Right atrium auricular region (tissue), 2 donors: ENCODE measurements at regions not wholly inside any gene's neighbourhood (a gene's known extent, or its start where the extent isn't known, plus 50 kb on each side); places are given as distances from the start of the nearest gene placed in this dataset.

ENCODE experiments used
- DNase-seq: peaks from one replicate; pipeline ENCODE4 v3.0.0-alpha.2; 2019; ENCODE audit warnings: low spot score
- H3K27ac ChIP-seq, 2 donors: fragments of 200-600 bp; sonication (generic); 1 replicate in 1 of 2; 2 replicates in 1 of 2; pipeline ENCODE4 v1.5.1; 2016 to 2019
- H3K27me3 ChIP-seq, 2 donors: fragments of 200-600 bp; sonication (generic); one replicate each; pipeline versions ENCODE4 v1.5.1 to v1.6.0; 2017 to 2019
- H3K36me3 ChIP-seq: fragments of 200-600 bp; sonication (generic); one replicate; pipeline ENCODE4 v1.5.1; 2016
- H3K4me1 ChIP-seq, 2 donors: fragments of 200-600 bp; sonication (generic); one replicate each; pipeline versions ENCODE4 v1.5.1 to v1.6.0; 2017 to 2019
- H3K4me3 ChIP-seq, 2 donors: fragments of 200-600 bp; sonication (generic); 1 replicate in 1 of 2; 2 replicates in 1 of 2; pipeline ENCODE4 v1.5.1; 2017 to 2019; ENCODE audit warnings: mild to moderate bottlenecking in 1 of 2, moderate library complexity in 1 of 2
- H3K9me3 ChIP-seq, 2 donors: fragments of 200-600 bp; sonication (generic); one replicate each; pipeline ENCODE4 v1.5.1; 2019
- TF ChIP-seq, protein P1 (sequence below), 2 donors: fragments of 200-600 bp; sonication (generic); IDR thresholded peaks; one replicate each; pipeline ENCODE4 v1.5.1; 2019; ENCODE audit warnings: antibody characterized with exemption in 2 of 2

DNA sequence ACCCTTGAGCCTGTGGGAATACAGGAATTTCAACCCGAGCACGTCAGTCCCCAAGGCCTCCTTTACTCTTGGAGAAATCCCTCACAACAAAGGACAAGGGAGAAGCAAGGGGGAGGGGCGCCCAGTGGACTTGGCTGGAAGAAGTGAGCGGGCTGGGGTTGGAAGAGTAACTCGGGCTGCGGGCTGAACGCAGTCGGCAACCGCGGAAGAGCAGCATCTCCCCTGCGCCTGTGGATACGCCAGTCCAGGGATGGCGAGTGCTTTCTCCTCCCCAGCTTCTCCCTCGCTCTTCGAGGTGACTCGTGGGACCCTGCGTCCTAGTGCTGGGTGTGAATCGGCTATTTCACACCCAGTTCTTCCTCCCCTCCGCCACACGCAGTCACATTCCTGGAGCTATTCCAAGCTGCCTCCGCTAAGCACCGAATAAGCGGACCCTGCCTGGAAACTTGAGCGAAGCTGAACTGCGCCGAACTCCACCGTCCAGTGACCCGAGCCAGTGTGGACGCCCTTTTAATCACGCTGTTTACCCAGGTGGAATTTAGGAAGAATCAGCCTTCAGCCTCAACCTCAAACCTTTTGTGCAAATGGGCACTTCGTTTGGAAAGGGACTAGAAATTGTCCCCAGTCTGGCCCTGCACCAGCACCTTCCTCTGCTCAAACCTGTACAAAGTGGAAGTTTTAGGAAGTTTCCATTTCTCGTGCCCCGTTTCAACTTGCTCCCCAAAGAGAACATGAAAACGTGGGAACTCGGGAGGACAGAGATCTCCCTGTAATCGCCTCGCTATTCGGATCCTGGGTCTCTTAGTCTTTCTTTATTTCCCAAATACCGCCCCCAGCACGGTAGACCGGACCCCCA is 64.3 kb upstream of the WDR17 start:
- no peak overlapping the region for H3K27ac ChIP-seq
- DNase-seq: no peak
- H3K27me3 ChIP-seq: peaks cover 0 to 3% of the 10 kb centered on the region in 2 donors

DNA sequence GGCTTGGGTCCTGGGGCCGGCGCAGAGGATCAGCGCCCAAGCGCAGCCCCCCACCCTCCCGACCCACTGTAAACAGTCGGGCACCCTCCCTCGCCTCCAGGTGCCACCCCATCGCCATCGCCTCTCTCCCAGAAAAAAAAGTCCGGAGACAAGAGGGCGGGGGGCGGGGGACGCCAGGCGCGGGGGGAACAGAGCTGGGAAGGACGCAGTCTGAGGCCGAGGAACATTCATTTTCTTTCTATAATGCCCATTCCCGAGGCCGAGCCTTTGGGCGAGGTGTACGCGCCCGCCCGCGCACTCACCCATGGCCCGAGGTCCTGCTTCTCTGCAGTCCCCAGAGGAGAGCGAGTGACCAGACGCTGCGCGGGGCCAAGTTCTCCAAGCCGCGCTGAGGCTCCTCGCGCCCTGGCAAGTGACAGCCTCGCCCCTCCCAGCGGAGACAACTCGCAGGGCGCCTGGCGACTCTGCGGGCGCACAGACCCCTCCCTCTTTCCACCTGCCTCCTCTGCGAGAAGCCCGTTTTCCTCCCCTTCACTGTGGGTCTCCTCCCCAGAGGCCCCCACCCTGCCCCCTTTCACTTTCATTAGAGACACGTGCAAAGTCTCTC is 63.5 kb upstream of the WDR17 start:
- no peak overlapping the region for H3K27ac ChIP-seq

More for the DNA sequence above, 64.3 kb upstream of the WDR17 start:
- Histone ChIP-seq H3K9me3 (no peaks in the 10 kb centered on the region), H3K36me3 (no peaks in the 10 kb centered on the region), H3K4me3 (peak overlapping the region; percentile 14 to 49), H3K4me1 (peaks cover 0 to 17% of the 10 kb centered on the region in 2 donors)
- TF ChIP-seq, protein P1, sequence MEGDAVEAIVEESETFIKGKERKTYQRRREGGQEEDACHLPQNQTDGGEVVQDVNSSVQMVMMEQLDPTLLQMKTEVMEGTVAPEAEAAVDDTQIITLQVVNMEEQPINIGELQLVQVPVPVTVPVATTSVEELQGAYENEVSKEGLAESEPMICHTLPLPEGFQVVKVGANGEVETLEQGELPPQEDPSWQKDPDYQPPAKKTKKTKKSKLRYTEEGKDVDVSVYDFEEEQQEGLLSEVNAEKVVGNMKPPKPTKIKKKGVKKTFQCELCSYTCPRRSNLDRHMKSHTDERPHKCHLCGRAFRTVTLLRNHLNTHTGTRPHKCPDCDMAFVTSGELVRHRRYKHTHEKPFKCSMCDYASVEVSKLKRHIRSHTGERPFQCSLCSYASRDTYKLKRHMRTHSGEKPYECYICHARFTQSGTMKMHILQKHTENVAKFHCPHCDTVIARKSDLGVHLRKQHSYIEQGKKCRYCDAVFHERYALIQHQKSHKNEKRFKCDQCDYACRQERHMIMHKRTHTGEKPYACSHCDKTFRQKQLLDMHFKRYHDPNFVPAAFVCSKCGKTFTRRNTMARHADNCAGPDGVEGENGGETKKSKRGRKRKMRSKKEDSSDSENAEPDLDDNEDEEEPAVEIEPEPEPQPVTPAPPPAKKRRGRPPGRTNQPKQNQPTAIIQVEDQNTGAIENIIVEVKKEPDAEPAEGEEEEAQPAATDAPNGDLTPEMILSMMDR (IDR thresholded peaks at IDR 0.05): no peak

DNA sequence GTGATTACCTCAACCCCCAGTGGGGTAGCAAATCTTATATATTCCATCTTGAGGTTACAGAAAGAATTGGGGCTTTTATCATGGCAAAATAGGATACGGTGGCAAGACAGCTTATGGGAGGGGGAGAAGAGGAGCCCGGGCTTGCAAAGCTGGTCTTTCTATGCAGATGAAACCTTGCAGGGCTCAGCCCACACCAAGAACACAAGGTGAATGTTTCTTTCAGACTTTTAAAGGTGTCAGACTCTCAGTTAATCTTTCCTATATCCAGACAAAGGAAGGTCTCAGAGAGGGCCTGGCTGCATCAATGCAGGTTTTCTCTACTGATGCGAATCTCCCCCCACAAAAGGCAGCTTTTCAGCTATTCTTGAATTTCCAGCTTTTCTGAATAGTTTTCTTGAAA is 59.9 kb upstream of the WDR17 start:
- Histone ChIP-seq H3K9me3 (no peaks in the 10 kb centered on the region), H3K4me3 (no peak overlapping the region), H3K27me3 (peaks cover 0 to 3% of the 10 kb centered on the region in 2 donors), H3K27ac (no peak overlapping the region), H3K36me3 (no peaks in the 10 kb centered on the region), H3K4me1 (peaks cover 0 to 17% of the 10 kb centered on the region in 2 donors)
- DNase-seq: no peak
- TF ChIP-seq, protein P1 (IDR thresholded peaks at IDR 0.05): no peak

More for the DNA sequence above, 63.5 kb upstream of the WDR17 start:
- H3K27me3 ChIP-seq: peaks cover 0 to 3% of the 10 kb centered on the region in 2 donors
- no peak for DNase-seq
- no peaks in the 10 kb centered on the region for H3K36me3 ChIP-seq
- H3K4me1 ChIP-seq: peaks cover 0 to 17% of the 10 kb centered on the region in 2 donors
- TF ChIP-seq, protein P1 (IDR thresholded peaks at IDR 0.05): no peak
- H3K4me3 ChIP-seq: peak overlapping the region; percentile 14 to 49
- H3K9me3 ChIP-seq: no peaks in the 10 kb centered on the region

DNA sequence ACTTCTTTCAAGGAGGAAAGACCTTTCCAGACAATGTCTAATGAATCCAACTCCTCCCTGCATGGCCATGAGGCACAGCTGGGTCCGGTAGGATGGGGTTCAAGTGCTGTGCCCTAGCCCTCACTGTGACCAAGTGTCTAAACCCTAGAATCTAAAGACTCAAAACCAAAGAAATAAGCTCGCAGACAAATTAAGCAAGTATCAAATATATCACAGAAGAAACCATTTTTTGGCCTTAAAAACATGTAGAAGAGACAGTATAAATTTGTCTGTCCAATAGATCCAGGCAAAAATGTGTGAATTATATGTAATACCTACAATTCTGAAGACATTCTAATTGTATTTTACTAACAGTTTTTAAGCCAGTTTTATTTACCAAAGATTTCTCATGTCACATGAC is 56.4 kb upstream of the WDR17 start:
- Histone ChIP-seq H3K27ac (no peak overlapping the region), H3K27me3 (no peaks in the 10 kb centered on the region), H3K4me3 (no peak overlapping the region), H3K36me3 (no peaks in the 10 kb centered on the region), H3K4me1 (no peaks in the 10 kb centered on the region), H3K9me3 (no peaks in the 10 kb centered on the region)
- no peak for DNase-seq
- TF ChIP-seq, protein P1 (IDR thresholded peaks at IDR 0.05): no peak

DNA sequence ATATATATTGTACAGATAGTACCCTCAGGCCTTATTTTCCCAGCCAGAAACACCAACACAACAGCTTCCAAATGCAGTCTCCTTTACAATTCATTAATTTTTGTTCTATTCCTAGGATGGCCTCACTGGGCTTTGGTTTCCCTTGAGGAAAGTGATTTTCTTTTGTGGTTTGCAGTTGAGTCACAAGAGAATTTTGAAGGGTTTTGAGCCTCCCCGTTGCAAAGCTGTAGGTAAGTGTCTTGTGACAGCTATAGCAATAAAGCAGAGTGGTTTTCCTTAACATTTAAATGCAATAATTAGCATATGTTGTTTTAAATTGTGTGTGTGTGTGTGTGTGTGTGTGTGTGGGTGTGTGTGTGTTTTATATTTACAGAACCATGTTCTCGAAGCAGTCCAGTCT is 54.1 kb upstream of the WDR17 start:
- TF ChIP-seq, protein P1 (IDR thresholded peaks at IDR 0.05): no peak
- DNase-seq: no peak
- Histone ChIP-seq H3K27me3 (no peaks in the 10 kb centered on the region), H3K27ac (no peak overlapping the region), H3K4me3 (no peak overlapping the region), H3K9me3 (no peaks in the 10 kb centered on the region), H3K36me3 (no peaks in the 10 kb centered on the region), H3K4me1 (no peaks in the 10 kb centered on the region)
